GM21381 (cell line): ENCODE measurements at regions not wholly inside any gene's neighbourhood (a gene's known extent, or its start where the extent isn't known, plus 50 kb on each side); places are given as distances from the start of the nearest gene placed in this dataset.

Experiments used
- ATAC-seq: cut with Tn5 transposase; IDR thresholded peaks from one replicate; pipeline ENCODE4 v1.9.1; 2021; ENCODE audit warnings: mild to moderate bottlenecking, moderate library complexity; ENCODE audit not compliant: unreplicated experiment

GRCh38 chr1:60299581-60299980 lies 226.0 kb upstream of the C1orf87 start:
- no peak for ATAC-seq

GRCh38 chr1:60298290-60298689 lies 224.7 kb upstream of the C1orf87 start:
- no peak for ATAC-seq

- no peak for ATAC-seq
Observed at GRCh38 chr1:60296794-60297193, 223.2 kb upstream of the C1orf87 start.

GRCh38 chr1:60292140-60292539 lies 218.6 kb upstream of the C1orf87 start:
- ATAC-seq = no peak

GRCh38 chr1:60290393-60290792 lies 216.8 kb upstream of the C1orf87 start:
- ATAC-seq = no peak

GRCh38 chr1:60287536-60287935 lies 214.0 kb upstream of the C1orf87 start:
- ATAC-seq = no peak

- ATAC-seq = no peak
Observed at GRCh38 chr1:60283690-60284089, 210.1 kb upstream of the C1orf87 start.

GRCh38 chr1:60281360-60281932 lies 207.9 kb upstream of the C1orf87 start:
- peak; percentile 91 for ATAC-seq

GRCh38 chr1:60280819-60281218 lies 207.2 kb upstream of the C1orf87 start:
- ATAC-seq = no peak

GRCh38 chr1:60280256-60280655 lies 206.7 kb upstream of the C1orf87 start:
- no peak for ATAC-seq

- no peak for ATAC-seq
Observed at GRCh38 chr1:60279798-60280197, 206.2 kb upstream of the C1orf87 start.

- no peak for ATAC-seq
Observed at GRCh38 chr1:60277269-60277668, 203.7 kb upstream of the C1orf87 start.

GRCh38 chr1:60274422-60275290 lies 201.1 kb upstream of the C1orf87 start:
- ATAC-seq = no peak

- no peak for ATAC-seq
Observed at GRCh38 chr1:60273185-60273584, 199.6 kb upstream of the C1orf87 start.

- ATAC-seq = no peak
Observed at GRCh38 chr1:60271041-60271440, 197.5 kb upstream of the C1orf87 start.

- no peak for ATAC-seq
Observed at GRCh38 chr1:60268451-60268850, 194.9 kb upstream of the C1orf87 start.

GRCh38 chr1:60265560-60266535 lies 192.3 kb upstream of the C1orf87 start:
- ATAC-seq = no peak

- no peak for ATAC-seq
Observed at GRCh38 chr1:60262701-60263100, 189.1 kb upstream of the C1orf87 start.

- ATAC-seq = no peak
Observed at GRCh38 chr1:60257531-60257930, 184.0 kb upstream of the C1orf87 start.

GRCh38 chr1:60255565-60255964 lies 182.0 kb upstream of the C1orf87 start:
- no peak for ATAC-seq

- no peak for ATAC-seq
Observed at GRCh38 chr1:60251426-60251825, 177.9 kb upstream of the C1orf87 start.
